ENCODE measurements at regions not wholly inside any gene's neighbourhood (a gene's known extent, or its start where the extent isn't known, plus 50 kb on each side); places are given as distances from the start of the nearest gene placed in this dataset.

DNA sequence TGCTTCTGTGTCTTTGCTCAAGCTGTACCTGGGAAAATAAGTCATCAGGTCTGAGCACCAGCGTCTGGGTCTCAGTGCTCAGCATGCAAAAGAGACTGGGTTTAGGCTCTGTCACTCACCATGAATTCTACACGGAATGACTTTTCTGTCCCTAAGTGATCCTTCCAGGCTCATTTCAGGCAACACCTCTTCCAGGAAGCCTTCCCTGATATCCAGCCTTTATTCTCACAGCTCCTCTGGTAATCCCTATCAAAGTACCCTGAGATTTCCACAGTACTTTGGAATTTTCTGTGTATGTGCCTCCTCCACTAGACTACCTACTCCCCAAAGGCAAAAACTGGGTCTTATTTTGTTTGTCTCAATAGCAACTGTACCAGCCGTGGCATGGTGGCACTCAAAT is 92.7 kb upstream of the BOD1 start:
- H2BK20ac ChIP-seq (ENCODE audit: low read length) = no peak overlapping the region
- H3K79me2 ChIP-seq (ENCODE audit: control insufficient read depth in 1 of 2, insufficient read depth in 2 of 2, low read length in 2 of 2) = no peaks in the 10 kb centered on the region
- no peak overlapping the region for H2BK5ac ChIP-seq (ENCODE audit: low read depth, low read length)
- no peak overlapping the region for H4K91ac ChIP-seq (replicated peaks; ENCODE audit: insufficient read length, low read length)
- no peaks in the 10 kb centered on the region for H3K9me3 ChIP-seq (ENCODE audit: insufficient read depth in 2 of 2, low read depth in 1 of 2, low read length in 1 of 2)
- peaks cover 4% of the 10 kb centered on the region; the same call in 1 of the 2 replicates for H3K23me2 ChIP-seq (ENCODE audit: low read depth, low read length)
- H2BK15ac ChIP-seq (ENCODE audit: low read length) = no peak overlapping the region
- H3K27ac ChIP-seq (ENCODE audit: low read depth, low read length) = no peak overlapping the region
- CTCF ChIA-PET (ENCODE audit: partially characterized antibody) = interaction anchor here (1.6 kb wide), 1 partner anchor 12 kb away, joined by 4 read pairs; no protein-coding TSS in a partner anchor
- no peak overlapping the region for H3K14ac ChIP-seq (ENCODE audit: insufficient read length)
- no peak overlapping the region for H3K4ac ChIP-seq (replicated peaks; ENCODE audit: insufficient read length, low read depth, low read length)
- no peak overlapping the region for H3K4me2 ChIP-seq (ENCODE audit: insufficient read depth in 1 of 2, low read depth in 2 of 2, low read length in 2 of 2)
- H4K20me1 ChIP-seq (replicated peaks in 1 of 2; ENCODE audit: control insufficient read depth in 1 of 2, insufficient read depth in 2 of 2, low read length in 2 of 2) = peaks cover 0 to 2% of the 10 kb centered on the region in 2 experiments
- H3K56ac ChIP-seq (replicated peaks; ENCODE audit: insufficient read length, low read depth, low read length) = no peak overlapping the region
- DNase-seq (ENCODE audit: low read depth in 1 of 2, low spot score in 2 of 2) (no peak), FAIRE-seq (no peak)
- WGBS, 2 experiments (ENCODE audit: extremely low coverage in 1 of 2, insufficient coverage in 1 of 2, insufficient read length in 1 of 2, insufficient replicate concordance in 2 of 2, low coverage in 1 of 2, low lambda C conversion rate in 2 of 2, missing lambda C conversion rate in 1 of 2) = 76% methylated on average over 3 of the region's 3 CpGs; no CpG with 5 or more reads in 1 of the 2 experiments
- no peak overlapping the region for H3K23ac ChIP-seq (ENCODE audit: insufficient read length)
- H2AK5ac ChIP-seq (ENCODE audit: low read depth, low read length) = no peak overlapping the region
- H3K79me1 ChIP-seq (ENCODE audit: low read depth, low read length) = no peaks in the 10 kb centered on the region
- POLR2A ChIA-PET (ENCODE audit: partially characterized antibody) = interaction anchor here (1.1 kb wide), 1 partner anchor 39 kb away, joined by 3 read pairs; no protein-coding TSS in a partner anchor
- no peaks in the 10 kb centered on the region for H3K36me3 ChIP-seq (ENCODE audit: control insufficient read depth in 2 of 4, insufficient read depth in 4 of 4, low read length in 3 of 4)
- H2BK12ac ChIP-seq (ENCODE audit: low read depth, low read length) = no peak overlapping the region
- H4K8ac ChIP-seq (ENCODE audit: extremely low read depth, insufficient read depth, low read length) = no peak overlapping the region
- no peaks in the 10 kb centered on the region for H3K27me3 ChIP-seq (replicated peaks in 1 of 4; ENCODE audit: control insufficient read depth in 3 of 4, extremely low read depth in 1 of 4, insufficient read depth in 3 of 4, low read length in 3 of 4)
- H3K4me1 ChIP-seq (replicated peaks in 1 of 4; ENCODE audit: control insufficient read depth in 3 of 4, insufficient read depth in 4 of 4, low read length in 3 of 4) = no peaks in the 10 kb centered on the region; a peak in 1 of 7 replicates
- no peak overlapping the region for H2BK120ac ChIP-seq (replicated peaks; ENCODE audit: low read depth, low read length)
- no peak overlapping the region for H3K18ac ChIP-seq (ENCODE audit: extremely low read depth, low read length)
- no peak overlapping the region for H4K5ac ChIP-seq (ENCODE audit: insufficient read length, low read depth, low read length)
- H3K9ac ChIP-seq (replicated peaks in 1 of 4; ENCODE audit: extremely low read depth in 1 of 4, low read depth in 3 of 4, low read length in 3 of 4) = no peak overlapping the region
- H3K4me3 ChIP-seq (ENCODE audit: extremely low read depth in 1 of 4, insufficient read depth in 2 of 4, low read depth in 3 of 4, low read length in 4 of 4) = no peak overlapping the region
- no peak overlapping the region; the same call in 1 of the 2 replicates for H2AFZ ChIP-seq (ENCODE audit: low read length)
- TF ChIP-seq GABPA (IDR thresholded peaks at IDR 0.05; ENCODE audit: borderline replicate concordance, insufficient read depth, low read length) (no peak), EGR1 (IDR thresholded peaks at IDR 0.05; ENCODE audit: borderline replicate concordance, low read depth, low read length) (no peak), ASH2L (IDR thresholded peaks at IDR 0.05; ENCODE audit: low read length) (no peak), KDM1A (IDR thresholded peaks at IDR 0.05; ENCODE audit: borderline replicate concordance, low read length) (no peak), SP2 (IDR thresholded peaks at IDR 0.05; ENCODE audit: low read length) (no peak), KDM4A (IDR thresholded peaks at IDR 0.05; ENCODE audit: low read depth, low read length, severe bottlenecking) (no peak), YY1 (IDR thresholded peaks at IDR 0.05; ENCODE audit: low read depth, low read length) (no peak), SIN3A (conservative IDR thresholded peaks at IDR 0.05 in 1 of 2, IDR thresholded peaks at IDR 0.05 in 1 of 2; ENCODE audit: low read depth in 1 of 2, low read length in 2 of 2) (no peak), MAFK (IDR thresholded peaks at IDR 0.05; ENCODE audit: low read depth, low read length) (no peak), SIX5 (IDR thresholded peaks at IDR 0.05; ENCODE audit: low read depth, low read length) (no peak), USF2 (IDR thresholded peaks at IDR 0.05; ENCODE audit: low read length) (no peak)
- TF ChIP-seq, protein P1, sequence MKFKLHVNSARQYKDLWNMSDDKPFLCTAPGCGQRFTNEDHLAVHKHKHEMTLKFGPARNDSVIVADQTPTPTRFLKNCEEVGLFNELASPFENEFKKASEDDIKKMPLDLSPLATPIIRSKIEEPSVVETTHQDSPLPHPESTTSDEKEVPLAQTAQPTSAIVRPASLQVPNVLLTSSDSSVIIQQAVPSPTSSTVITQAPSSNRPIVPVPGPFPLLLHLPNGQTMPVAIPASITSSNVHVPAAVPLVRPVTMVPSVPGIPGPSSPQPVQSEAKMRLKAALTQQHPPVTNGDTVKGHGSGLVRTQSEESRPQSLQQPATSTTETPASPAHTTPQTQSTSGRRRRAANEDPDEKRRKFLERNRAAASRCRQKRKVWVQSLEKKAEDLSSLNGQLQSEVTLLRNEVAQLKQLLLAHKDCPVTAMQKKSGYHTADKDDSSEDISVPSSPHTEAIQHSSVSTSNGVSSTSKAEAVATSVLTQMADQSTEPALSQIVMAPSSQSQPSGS (IDR thresholded peaks at IDR 0.05; ENCODE audit: low read length) = no peak
